ENCODE measurements at regions not wholly inside any gene's neighbourhood (a gene's known extent, or its start where the extent isn't known, plus 50 kb on each side); places are given as distances from the start of the nearest gene placed in this dataset.
"Not testable (repeated sequence)": the region's sequence is repeated elsewhere in the genome, so short reads cannot be mapped to it uniquely, and the experiment has no call there.

- not testable (repeated sequence) for TF ChIP-seq CTCF (conservative IDR thresholded peaks at IDR 0.05; ENCODE audit: low read depth, low read length); EZH2 (IDR thresholded peaks at IDR 0.05; ENCODE audit: borderline replicate concordance, low read depth, low read length, poor library complexity, severe bottlenecking)
Measured at GRCh38 chr9:67609435-67609834, 249.3 kb upstream of the ANKRD20A1 start.

Measured in A673 (cell line).